GM19452 (cell line): ENCODE measurements at regions not wholly inside any gene's neighbourhood (a gene's known extent, or its start where the extent isn't known, plus 50 kb on each side); places are given as distances from the start of the nearest gene placed in this dataset.
"Not testable (repeated sequence)": the region's sequence is repeated elsewhere in the genome, so short reads cannot be mapped to it uniquely, and the experiment has no call there.

Experiments
- ATAC-seq: cut with Tn5 transposase; IDR thresholded peaks from one replicate; pipeline ENCODE4 v1.9.1; 2021; ENCODE audit not compliant: unreplicated experiment

DNA sequence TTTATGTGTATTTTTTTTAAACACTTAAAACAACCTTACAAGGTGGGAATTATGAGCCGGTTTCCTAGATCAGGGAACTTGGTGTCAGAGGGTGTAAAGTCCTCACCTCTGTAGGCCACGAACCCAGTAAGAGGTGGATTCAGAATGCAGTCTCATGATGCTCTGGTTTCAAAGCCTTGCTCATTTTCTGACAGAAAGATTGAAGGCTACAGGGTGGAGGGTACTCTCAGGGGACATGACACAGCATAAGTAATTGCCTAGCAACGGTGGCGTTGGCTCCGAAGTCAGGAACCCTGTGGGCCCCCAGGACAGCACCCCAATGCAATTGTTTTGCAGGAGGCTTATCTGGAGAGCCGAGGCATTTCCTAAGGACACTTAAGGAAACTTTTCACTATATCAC is 794.7 kb downstream of the EFNB2 start:
- no peak for ATAC-seq

DNA sequence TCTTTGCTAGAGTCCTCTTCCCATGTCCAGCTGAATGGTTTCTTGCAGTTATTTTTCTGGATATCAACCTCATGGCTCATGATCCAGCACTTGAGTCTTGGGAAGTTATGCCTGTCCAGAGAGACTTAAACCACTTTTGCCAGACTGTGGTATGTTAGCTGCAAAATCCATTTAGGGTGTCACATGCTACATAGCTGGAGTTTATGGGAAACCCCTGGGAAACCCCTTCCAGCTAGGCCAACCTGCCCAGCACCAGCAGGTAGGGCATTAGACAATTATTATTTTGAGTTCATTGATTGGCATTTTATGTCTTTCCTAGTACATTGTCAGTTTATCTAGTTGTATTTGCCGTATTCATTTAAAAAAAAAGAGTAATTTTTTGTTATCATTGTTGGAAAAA is 797.8 kb downstream of the EFNB2 start:
- no peak for ATAC-seq

DNA sequence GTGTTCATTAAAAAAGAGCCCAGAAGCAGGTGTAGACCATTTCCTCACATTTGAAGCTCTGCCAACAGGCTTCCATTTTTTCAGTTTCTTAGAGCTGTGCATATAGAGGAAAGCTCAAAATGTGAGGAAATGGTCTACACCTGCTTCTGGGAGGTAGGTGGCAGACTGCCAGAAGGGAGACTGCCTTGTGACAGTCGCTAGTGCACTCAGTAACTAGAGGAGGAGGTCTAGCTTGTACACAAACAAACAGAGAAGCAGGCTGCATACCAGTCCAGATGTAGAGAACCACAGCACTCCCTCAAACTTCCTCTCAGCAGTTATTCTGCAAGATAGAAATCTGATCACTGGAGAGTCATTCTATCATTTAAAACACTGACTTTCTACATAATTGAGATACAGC is 800.2 kb downstream of the EFNB2 start:
- no peak for ATAC-seq

DNA sequence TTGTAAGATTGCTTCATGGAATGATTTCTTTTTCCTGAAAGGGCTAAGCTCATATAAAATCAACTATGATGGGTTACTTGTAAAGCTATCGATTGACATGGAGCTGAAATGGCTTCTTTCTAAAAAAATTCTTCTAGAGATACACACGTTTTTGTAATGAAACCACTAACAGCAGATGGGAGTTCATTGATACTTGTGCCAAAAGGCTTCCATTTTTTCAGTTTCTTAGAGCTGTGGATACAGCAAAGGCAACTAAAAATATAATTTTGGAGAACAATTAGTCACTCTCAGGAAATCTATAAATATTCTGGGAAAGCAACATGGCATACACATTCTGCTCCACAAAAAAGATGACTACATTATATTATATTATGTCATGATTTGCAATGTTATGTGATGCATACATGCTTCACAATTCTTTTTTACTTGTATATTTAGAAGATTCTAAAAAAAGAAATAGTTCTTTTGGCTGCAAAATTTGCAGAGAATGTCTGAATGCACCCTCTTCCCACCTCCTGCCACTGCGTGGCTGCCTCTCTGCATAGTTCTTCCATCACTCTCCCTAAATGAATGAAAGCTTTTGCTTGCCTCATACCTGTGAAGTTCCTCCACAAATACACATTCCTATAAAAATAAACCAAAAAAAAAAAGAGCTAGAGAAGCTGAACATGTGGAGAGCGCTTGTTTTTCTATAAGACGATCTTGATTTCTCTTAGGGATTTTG is 802.5 kb downstream of the EFNB2 start:
- no peak for ATAC-seq

DNA sequence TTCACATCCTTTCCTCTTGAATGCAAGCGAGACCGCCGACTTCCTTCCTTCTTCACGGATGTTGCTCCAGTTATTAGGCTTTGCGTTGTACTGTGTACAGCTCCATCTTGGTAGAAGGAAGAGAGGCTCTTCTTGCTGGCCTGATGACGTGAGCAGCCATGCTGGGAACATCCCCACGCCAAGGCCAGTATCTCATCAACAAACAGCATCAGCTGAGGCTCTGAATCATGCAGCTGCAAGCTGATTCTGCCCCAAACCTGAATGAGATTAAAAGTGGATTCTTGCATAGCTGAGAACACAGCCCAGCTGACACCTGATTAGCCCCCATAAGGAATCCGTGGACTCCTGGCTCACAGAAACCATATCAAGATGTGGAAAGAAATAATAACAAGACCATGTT is 809.6 kb downstream of the EFNB2 start:
- ATAC-seq: no peak

DNA sequence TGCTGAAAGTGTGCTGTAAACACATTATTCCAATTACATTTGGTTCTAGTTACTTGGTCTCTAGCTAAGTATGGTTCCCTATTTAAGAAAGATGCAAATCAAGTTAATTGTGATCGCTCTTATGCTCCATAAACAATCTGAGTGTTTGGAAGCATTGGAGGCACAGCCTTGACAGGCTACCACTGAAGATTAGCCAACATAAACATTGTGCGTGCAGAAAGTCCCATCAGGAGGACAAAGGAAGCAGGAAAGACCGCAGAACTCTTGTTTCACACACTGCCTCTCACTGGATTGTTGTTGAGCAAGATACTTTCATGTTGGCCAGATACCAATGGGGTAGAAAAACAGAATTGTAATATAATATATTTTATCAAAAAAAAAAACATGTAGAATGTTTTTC is 814.4 kb downstream of the EFNB2 start:
- ATAC-seq: no peak

DNA sequence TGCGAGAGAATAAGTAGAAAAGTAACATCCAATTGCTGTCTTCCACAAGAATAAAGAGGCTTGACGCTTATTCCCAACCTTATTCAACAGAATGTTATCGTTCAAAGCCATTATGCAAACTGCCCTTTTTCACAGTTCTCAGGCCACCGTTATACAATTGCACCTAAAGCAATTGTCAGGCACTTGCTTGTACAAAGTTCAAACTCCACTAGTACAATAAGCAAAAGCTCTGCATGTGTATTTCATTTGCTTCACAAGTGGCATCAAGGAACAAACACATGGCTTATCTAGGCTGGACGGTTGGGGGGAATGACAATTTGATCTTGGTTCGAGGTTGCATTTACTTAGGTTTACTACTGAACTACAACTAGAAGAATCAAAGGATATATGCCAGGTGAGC is 815.6 kb downstream of the EFNB2 start:
- ATAC-seq: no peak

DNA sequence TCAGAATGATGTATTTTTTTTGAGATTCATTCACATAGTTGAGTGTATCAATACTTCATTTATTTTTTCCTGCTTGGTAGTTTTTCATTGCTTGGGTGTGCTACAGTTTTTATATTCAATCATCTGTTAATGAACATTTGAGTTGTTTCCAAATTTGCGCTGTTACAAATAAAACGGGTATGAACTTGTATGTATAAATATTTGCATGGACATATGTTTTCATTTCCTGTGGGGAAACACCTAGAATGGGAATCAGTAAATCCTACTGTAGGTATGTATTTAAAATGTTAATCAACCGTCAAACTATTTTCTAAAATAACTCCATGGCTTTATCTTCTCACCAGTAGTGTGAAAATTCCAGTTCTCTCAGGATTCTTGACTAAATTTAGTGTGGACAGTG is 826.3 kb downstream of the EFNB2 start:
- no peak for ATAC-seq

DNA sequence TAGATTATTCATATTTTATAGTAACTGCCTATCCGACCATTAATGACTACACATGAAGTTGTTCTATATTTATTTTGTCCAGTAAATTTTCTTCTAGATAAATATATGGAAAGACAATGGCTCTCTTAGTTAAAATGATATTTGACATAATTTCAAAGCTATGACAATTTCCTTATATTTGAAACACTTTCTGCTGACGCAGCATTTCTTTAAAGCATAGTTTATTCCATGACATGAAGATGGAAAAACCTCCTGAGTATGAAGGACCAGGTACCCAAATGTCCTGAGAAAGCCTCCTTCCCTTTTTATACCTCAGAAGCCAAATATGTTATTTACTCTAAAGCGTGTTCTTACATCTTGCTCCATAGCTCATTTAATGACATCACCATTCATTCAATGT is 831.6 kb downstream of the EFNB2 start:
- no peak for ATAC-seq

DNA sequence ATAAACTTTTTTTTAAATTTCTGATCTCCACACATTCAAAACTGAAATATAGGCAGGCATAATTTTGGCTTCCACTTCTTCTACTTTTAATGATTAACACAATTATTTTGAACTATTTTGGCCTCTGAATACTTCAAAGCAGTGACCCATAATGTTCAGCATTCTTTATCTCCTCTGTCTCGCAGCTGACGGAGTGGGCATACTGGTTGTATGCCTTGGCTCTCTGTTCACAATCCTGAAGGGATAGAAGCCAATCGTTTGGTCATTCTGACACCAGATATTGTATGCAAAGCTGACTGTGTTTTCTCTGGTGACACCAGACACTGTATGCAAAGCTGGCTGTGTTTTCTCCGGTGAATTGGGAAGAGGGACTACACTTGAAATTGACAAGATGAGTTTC is 833.0 kb downstream of the EFNB2 start:
- no peak for ATAC-seq

DNA sequence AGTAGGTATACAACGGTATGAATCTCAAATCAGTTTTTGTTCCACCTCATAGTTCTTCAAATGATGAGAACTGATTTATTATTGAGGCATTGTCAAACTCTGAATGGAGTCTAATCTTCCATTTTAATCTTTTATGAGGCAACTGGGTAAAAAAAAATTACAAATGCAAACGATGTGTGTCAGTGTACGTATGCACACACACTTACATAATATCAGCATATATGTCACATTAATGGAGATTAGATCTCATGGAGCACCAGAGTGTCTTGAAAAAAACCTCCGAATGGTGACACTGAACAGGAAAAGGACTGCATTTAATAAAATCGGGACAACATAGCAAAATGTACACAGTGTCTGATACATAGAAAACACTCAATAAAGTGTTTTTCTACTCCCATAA is 842.7 kb downstream of the EFNB2 start:
- no peak for ATAC-seq

DNA sequence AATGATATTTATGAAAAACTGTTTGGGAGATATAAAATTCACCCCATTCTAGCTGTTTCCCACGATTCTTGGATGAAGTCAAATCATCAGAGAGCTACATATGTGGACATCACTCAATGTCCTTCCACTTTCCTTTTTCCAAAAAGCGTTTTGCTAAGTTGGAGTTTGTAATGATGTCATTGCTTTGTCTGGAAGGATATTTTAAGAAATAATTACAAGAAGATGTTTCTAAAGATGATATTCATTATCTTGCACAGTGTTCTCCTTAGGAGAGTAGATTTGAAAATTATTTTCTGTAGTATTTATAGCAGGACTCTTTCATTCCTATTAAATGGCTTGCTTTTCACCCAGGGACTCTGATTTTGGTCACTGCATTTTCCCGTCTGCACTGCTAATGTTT is 851.2 kb downstream of the EFNB2 start:
- no peak for ATAC-seq

DNA sequence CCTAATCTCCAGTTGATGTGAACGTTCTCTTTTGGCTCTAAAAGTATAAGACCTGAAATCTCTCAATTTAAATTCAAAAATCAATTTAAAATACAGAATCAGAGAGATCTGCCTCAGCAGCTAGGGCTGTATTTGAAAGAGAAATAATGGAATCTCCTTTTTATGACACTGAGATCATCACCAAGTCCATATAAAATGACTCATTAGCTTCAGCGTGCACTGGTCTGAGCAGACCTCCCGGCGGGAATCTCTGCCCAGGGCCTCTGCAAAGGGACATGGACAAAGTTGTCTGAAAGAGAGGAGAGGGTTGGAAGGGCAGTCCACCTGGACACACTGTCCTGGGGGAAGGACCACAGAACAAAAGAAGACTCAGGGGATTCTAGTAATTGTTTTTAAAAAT is 855.6 kb downstream of the EFNB2 start:
- no peak for ATAC-seq

DNA sequence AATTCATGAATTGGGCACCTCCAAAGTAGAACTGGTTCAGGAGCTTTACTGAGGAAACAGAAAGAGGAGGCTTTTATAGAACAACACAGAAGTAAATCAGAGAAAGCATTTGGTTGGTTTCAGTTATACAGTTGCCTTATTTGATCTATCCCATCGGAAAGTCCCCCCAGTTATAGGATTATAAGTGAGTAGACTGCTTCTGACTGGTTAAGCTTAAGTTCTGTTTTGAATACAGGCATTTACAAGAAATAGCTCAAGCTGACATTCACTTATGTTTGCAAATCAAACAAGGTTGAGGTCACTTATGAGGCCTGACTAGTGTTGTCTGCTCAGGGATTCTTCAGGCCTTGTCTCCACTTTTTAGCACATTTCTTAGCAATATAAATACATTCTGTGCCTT is 857.4 kb downstream of the EFNB2 start:
- no peak for ATAC-seq

DNA sequence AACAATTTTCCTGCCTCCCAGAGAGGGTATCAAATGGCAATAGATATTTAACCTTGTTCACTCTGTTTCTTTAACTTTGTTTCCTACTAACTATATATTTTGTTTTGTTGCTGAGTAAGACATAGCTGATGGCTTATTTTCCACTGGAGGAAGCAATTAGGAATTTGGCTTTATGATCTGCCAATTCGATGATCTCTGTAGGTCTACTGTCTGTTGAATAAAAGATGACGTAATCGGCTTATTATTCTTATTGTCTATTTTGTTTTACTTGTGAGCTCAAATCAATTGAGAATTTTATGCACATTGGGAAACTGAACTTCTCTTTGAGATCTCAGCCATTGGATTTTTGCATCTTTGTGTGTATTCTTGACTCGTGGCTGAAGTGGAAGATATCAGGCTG is 862.6 kb downstream of the EFNB2 start:
- ATAC-seq: no peak

DNA sequence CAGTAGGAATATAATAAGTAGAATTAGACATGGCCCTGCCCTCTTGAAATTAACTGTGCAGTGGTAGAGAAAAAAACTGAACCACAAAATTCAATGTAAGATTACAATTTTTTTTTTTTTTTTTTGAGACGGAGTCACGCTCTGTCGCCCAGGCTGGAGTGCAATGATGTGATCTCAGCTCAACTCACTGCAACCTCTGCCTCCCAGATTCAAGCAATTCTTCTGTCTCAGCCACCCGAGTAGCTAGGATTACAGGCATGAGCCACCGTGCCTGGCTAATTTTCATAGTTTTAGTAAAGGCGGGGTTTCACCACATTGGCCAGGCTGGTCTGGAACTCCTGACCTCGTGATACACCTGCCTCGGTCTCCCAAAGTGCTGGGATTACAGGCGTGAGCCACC is 864.3 kb downstream of the EFNB2 start:
- ATAC-seq: not testable (repeated sequence)

DNA sequence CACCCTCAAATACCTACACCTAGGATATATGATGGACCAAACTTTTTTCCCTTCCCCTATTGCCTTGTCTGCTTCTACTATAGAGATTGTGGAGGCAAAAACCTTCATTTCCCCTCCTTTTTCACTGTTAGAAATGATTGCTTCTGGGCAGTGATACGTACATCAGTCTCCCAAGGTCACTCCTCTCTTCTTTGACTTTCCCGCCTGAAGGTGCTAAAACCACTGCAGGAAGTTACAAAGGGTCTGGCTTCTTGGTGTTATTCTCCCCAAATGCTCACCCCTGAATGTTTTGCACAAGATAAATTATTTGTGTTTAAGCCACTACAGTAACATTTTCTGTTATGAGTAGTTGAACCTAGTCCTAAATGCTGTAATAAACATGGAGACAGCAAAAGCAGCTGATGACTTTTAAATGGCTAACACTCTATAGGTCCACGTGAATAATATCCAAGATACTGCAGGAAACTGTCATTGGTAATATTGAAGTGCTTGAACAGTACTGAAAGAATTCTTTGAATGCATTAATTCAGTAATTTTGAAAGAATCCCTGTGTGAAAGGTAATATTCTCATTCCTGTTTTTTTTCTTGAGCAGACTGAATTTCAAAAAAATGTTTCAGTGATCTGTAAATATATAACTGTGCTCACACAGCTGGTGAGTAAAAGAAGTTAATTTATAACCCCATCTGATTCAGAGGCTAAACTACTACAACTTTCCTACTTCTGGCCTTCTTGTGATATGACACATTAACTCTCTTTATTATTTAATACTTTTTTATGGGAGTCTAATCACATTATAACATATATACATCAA is 865.1 kb downstream of the EFNB2 start:
- no peak for ATAC-seq

DNA sequence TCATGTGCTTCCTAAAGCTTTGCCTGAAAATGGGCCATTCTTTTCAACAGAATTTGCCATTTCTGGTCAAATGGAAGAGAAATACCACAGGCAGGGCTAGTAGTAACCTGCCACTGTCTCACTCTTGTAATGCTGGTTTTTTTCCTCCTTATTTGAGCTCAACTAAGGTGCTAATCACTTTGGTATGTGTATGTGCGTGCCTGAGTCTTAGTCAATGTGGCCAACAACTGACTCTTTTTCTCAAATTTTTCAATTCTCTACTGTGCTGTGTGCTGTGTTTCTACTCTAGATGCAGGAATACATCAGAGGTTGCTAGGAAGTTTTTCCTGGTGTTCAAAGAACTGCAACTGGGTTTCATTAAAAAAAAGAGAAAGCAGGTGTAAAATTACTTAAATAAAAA is 870.2 kb downstream of the EFNB2 start:
- ATAC-seq: no peak

DNA sequence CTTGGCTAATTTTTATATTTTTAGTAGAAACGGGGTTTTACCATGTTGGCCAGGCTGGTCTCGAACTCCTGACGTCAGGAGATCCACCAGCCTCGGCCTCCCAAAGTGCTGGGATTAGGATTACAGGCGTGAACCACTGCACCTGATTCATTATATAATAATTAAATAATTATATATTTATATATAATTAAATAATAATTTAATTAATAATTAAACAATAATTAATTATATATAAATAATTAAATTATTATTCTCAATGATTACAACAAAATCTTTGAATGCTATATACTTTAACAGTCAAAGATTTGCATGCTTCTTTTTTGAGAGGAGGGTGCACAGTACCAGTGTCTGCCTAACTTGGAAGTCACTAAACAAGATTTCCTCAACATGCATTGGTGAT is 872.3 kb downstream of the EFNB2 start:
- ATAC-seq: no peak

DNA sequence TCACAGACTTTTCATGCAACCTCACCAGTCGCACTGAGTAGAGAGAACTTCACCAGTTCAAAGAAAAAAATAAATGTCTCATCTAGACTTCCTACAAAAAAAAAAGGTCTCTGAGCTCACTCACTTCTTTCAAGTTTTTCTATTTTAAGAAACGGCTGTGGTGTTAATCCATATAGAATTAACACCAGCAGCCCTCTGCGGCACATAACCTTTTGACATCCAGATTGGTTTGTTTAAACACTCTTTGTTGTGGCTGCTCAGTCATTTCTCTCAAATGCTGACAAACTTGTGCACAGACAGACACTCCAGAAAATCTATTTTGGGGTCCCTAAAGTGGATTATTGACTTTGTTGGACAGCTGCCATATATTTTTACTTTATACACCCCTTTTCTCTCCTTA is 874.9 kb downstream of the EFNB2 start:
- ATAC-seq: no peak

DNA sequence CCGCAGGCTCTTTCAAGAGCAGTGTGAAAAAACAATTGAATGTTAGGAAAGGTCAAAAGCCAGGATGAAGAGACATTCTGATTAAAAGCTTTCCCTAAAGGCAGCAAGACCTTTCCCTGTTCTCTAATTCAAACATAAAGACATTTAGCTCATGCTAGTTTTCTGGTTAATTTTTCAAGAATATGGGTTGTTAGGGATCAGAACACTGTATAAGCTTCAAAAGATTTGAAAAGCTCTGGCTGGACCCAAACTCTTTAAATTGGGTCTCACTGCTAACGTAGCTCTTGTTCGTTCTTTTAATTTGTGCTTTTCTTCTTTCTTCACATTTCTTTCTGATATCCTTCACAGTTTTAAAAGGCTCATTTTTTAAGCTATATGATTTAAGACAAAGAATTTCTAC is 877.0 kb downstream of the EFNB2 start:
- no peak for ATAC-seq

DNA sequence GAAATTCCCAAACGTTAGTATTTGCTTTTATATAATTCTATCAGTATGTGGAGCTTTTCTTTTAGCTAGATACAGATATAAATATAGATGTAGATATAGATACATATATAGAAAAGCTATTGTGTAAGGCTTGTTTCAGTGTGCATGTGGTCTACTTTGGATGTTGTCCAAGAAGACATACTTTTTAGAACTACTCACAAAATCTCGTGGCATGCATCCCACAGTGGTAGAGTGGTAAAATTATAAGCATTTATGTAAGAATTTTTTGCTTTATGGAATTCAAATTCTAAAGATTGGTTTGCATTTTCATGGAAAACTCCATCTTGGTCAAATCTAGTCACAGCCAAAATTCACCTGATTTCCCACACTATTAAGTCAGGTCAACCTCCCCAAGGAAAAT is 880.4 kb downstream of the EFNB2 start:
- ATAC-seq: no peak

DNA sequence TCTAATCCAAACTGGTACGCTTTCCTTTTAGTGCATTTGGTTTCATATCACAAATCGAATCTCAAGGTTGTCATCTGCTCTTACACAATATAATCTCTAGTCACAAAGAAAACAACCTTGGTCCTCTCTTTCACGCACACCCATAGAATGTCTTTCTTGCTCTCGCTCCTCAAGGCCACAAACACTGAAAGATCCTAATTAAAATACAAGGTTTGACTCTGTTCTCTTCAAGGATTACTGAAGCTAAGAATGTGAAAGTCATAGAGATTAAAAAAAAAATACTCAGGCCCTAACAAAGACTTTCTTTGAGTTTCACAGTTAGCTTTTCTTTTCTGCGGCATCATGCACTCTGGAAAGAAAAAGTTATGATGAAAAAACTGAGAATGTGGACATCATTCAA is 891.5 kb downstream of the EFNB2 start:
- no peak for ATAC-seq
